ENCODE measurements at regions not wholly inside any gene's neighbourhood (a gene's known extent, or its start where the extent isn't known, plus 50 kb on each side); places are given as distances from the start of the nearest gene placed in this dataset.

DNA sequence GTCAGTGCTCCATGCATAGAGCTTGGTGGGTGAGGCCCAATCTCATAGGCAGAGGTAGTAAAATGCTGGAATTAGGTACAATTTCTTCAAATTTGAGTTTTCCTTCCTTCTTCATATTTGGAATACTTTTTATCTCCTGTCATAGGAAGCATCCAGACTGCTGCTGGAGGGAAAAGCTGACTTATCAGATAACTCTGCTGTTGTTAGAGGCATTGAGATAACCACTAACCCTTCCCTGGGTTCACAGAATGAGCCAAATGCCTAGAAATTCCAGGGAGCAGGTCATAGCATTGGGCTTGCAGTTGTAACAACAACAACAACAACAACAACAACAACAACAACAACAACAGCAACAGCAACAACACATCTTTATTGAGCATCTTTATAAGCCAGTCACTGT is 332.7 kb downstream of the PDCD6IP start:
- in situ Hi-C loops (cut with MboI) (no loop called here), intact Hi-C loops (cut with micrococcal nuclease; ENCODE audit: unreplicated experiment) (no loop called here)
- no peaks in the 10 kb centered on the region for H3K79me2 ChIP-seq (ENCODE audit: control insufficient read depth, insufficient read depth, low read length)
- H3K4me3 ChIP-seq: no peak overlapping the region
- ChIA-PET CTCF (no interaction called here), POLR2A (no interaction called here), RAD21 (ENCODE audit: unreplicated experiment) (no interaction called here), SMC1A (ENCODE audit: uncharacterized antibody, unreplicated experiment) (no interaction called here)
- FAIRE-seq (no peak), ATAC-seq (no peak), DNase-seq (ENCODE audit: low read depth, low spot score) (no peak)
- no peaks in the 10 kb centered on the region for H3K36me3 ChIP-seq (ENCODE audit: control insufficient read depth in 2 of 2, insufficient read depth in 2 of 2, low read length in 1 of 2)
- no peaks in the 10 kb centered on the region for H3K27me3 ChIP-seq (replicated peaks in 1 of 2; ENCODE audit: control insufficient read depth in 2 of 2, insufficient read depth in 2 of 2, low read length in 1 of 2)
- no TSS peak for BruUV-seq (replicated peaks)
- no peaks in the 10 kb centered on the region for H4K20me1 ChIP-seq (ENCODE audit: control insufficient read depth, insufficient read depth)
- H3K4me2 ChIP-seq (ENCODE audit: control insufficient read depth, insufficient read depth): no peak overlapping the region
- no peak overlapping the region for H3K9ac ChIP-seq (ENCODE audit: control insufficient read depth, insufficient read depth, low read length)
- H3K4me1 ChIP-seq (ENCODE audit: control insufficient read depth, insufficient read depth, low read length): no peaks in the 10 kb centered on the region
- H3K27ac ChIP-seq (ENCODE audit: control insufficient read depth, insufficient read depth): no peak overlapping the region
- H2AFZ ChIP-seq (ENCODE audit: control insufficient read depth, low read depth, low read length): no peak overlapping the region
- no peaks in the 10 kb centered on the region for H3K9me3 ChIP-seq (replicated peaks; ENCODE audit: control insufficient read depth, insufficient read depth, low read length)
- TF ChIP-seq CBX3 (IDR thresholded peaks at IDR 0.05; ENCODE audit: borderline replicate concordance, low read depth) (no peak), EP300 (IDR thresholded peaks at IDR 0.05; ENCODE audit: borderline replicate concordance in 1 of 2, control insufficient read depth in 1 of 2, low read depth in 2 of 2, low read length in 2 of 2) (no peak), CREB1 (IDR thresholded peaks at IDR 0.05; ENCODE audit: low read depth) (no peak), FOXM1 (IDR thresholded peaks at IDR 0.05; ENCODE audit: low read depth, low read length) (no peak), POLR2AphosphoS5 (IDR thresholded peaks at IDR 0.05; ENCODE audit: low read length) (no peak), BACH1 (IDR thresholded peaks at IDR 0.05; ENCODE audit: borderline replicate concordance) (no peak), KAT2A (conservative IDR thresholded peaks at IDR 0.05; ENCODE audit: control insufficient read depth, low read depth, low read length) (no peak), RELA (IDR thresholded peaks at IDR 0.05; ENCODE audit: borderline replicate concordance, partially characterized antibody) (no peak), ASH2L (IDR thresholded peaks at IDR 0.05; ENCODE audit: borderline replicate concordance, low read depth) (no peak), ZNF207 (IDR thresholded peaks at IDR 0.05; ENCODE audit: borderline replicate concordance) (no peak), JUND (IDR thresholded peaks at IDR 0.05; ENCODE audit: low read depth, low read length) (no peak), EED (IDR thresholded peaks at IDR 0.05; ENCODE audit: low read depth) (no peak)
- TF ChIP-seq, protein P1, sequence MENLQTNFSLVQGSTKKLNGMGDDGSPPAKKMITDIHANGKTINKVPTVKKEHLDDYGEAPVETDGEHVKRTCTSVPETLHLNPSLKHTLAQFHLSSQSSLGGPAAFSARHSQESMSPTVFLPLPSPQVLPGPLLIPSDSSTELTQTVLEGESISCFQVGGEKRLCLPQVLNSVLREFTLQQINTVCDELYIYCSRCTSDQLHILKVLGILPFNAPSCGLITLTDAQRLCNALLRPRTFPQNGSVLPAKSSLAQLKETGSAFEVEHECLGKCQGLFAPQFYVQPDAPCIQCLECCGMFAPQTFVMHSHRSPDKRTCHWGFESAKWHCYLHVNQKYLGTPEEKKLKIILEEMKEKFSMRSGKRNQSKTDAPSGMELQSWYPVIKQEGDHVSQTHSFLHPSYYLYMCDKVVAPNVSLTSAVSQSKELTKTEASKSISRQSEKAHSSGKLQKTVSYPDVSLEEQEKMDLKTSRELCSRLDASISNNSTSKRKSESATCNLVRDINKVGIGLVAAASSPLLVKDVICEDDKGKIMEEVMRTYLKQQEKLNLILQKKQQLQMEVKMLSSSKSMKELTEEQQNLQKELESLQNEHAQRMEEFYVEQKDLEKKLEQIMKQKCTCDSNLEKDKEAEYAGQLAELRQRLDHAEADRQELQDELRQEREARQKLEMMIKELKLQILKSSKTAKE (IDR thresholded peaks at IDR 0.05; ENCODE audit: low read depth, poor library complexity, severe bottlenecking): no peak
- TF ChIP-seq, protein P2, sequence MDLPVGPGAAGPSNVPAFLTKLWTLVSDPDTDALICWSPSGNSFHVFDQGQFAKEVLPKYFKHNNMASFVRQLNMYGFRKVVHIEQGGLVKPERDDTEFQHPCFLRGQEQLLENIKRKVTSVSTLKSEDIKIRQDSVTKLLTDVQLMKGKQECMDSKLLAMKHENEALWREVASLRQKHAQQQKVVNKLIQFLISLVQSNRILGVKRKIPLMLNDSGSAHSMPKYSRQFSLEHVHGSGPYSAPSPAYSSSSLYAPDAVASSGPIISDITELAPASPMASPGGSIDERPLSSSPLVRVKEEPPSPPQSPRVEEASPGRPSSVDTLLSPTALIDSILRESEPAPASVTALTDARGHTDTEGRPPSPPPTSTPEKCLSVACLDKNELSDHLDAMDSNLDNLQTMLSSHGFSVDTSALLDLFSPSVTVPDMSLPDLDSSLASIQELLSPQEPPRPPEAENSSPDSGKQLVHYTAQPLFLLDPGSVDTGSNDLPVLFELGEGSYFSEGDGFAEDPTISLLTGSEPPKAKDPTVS (IDR thresholded peaks at IDR 0.05; ENCODE audit: low read depth, low read length): no peak
- TF ChIP-seq, protein P3, sequence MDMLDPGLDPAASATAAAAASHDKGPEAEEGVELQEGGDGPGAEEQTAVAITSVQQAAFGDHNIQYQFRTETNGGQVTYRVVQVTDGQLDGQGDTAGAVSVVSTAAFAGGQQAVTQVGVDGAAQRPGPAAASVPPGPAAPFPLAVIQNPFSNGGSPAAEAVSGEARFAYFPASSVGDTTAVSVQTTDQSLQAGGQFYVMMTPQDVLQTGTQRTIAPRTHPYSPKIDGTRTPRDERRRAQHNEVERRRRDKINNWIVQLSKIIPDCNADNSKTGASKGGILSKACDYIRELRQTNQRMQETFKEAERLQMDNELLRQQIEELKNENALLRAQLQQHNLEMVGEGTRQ (IDR thresholded peaks at IDR 0.05; ENCODE audit: borderline replicate concordance, low read depth, low read length): no peak
- TF ChIP-seq, protein P4, sequence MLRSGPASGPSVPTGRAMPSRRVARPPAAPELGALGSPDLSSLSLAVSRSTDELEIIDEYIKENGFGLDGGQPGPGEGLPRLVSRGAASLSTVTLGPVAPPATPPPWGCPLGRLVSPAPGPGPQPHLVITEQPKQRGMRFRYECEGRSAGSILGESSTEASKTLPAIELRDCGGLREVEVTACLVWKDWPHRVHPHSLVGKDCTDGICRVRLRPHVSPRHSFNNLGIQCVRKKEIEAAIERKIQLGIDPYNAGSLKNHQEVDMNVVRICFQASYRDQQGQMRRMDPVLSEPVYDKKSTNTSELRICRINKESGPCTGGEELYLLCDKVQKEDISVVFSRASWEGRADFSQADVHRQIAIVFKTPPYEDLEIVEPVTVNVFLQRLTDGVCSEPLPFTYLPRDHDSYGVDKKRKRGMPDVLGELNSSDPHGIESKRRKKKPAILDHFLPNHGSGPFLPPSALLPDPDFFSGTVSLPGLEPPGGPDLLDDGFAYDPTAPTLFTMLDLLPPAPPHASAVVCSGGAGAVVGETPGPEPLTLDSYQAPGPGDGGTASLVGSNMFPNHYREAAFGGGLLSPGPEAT (IDR thresholded peaks at IDR 0.05; ENCODE audit: low read depth): no peak
- TF ChIP-seq, protein P5, sequence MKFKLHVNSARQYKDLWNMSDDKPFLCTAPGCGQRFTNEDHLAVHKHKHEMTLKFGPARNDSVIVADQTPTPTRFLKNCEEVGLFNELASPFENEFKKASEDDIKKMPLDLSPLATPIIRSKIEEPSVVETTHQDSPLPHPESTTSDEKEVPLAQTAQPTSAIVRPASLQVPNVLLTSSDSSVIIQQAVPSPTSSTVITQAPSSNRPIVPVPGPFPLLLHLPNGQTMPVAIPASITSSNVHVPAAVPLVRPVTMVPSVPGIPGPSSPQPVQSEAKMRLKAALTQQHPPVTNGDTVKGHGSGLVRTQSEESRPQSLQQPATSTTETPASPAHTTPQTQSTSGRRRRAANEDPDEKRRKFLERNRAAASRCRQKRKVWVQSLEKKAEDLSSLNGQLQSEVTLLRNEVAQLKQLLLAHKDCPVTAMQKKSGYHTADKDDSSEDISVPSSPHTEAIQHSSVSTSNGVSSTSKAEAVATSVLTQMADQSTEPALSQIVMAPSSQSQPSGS (IDR thresholded peaks at IDR 0.05; ENCODE audit: low read length): no peak
